Upper lobe of left lung (tissue), 4 donors: ENCODE measurements at regions not wholly inside any gene's neighbourhood (a gene's known extent, or its start where the extent isn't known, plus 50 kb on each side); places are given as distances from the start of the nearest gene placed in this dataset.
"Not testable (repeated sequence)": the region's sequence is repeated elsewhere in the genome, so short reads cannot be mapped to it uniquely, and the experiment has no call there.

ENCODE experiments used
- POLR2A ChIP-seq, 4 donors: fragments of 450-650 bp; IDR thresholded peaks; one replicate each; pipeline ENCODE4 v1.5.1; 2016 to 2017; ENCODE audit warnings: antibody characterized with exemption in 4 of 4, mild to moderate bottlenecking in 2 of 4
- POLR2AphosphoS5 ChIP-seq, 2 donors: sonication (generic); formaldehyde crosslinking; IDR thresholded peaks; one replicate each; pipeline ENCODE4 v1.5.1; 2017; ENCODE audit warnings: antibody characterized with exemption in 2 of 2
- TF ChIP-seq, protein P1 (sequence below), 6 experiments: fragments of 450-650 bp in 4 of 6; fragments of 200-600 bp in 2 of 6; sonication (generic) in 2 of 6; IDR thresholded peaks; one replicate each; pipeline ENCODE4 v1.5.1; 2016 to 2019; ENCODE audit warnings: antibody characterized with exemption in 6 of 6

DNA sequence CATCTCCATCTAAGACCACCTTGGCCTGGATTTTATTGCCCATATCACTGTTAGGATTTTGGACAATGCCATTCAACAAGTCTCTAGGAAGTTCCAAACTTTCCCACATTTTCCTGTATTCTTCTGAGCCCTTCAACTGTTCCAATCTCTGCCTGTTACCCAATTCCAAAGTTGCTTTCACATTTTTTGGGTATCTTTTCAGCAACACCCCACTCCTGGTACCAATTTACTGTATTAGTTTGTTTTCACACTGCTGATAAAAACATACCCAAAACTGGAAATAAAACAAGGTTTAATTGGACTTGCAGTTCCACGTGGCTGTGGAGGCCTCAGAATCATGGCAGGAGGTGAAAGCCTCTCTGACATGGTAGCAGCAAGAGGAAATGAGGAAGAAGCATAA is 388.4 kb upstream of the ANO5 start:
- TF ChIP-seq, protein P1, sequence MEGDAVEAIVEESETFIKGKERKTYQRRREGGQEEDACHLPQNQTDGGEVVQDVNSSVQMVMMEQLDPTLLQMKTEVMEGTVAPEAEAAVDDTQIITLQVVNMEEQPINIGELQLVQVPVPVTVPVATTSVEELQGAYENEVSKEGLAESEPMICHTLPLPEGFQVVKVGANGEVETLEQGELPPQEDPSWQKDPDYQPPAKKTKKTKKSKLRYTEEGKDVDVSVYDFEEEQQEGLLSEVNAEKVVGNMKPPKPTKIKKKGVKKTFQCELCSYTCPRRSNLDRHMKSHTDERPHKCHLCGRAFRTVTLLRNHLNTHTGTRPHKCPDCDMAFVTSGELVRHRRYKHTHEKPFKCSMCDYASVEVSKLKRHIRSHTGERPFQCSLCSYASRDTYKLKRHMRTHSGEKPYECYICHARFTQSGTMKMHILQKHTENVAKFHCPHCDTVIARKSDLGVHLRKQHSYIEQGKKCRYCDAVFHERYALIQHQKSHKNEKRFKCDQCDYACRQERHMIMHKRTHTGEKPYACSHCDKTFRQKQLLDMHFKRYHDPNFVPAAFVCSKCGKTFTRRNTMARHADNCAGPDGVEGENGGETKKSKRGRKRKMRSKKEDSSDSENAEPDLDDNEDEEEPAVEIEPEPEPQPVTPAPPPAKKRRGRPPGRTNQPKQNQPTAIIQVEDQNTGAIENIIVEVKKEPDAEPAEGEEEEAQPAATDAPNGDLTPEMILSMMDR (IDR thresholded peaks at IDR 0.05): not testable (repeated sequence)
- TF ChIP-seq POLR2A, POLR2AphosphoS5 (IDR thresholded peaks at IDR 0.05): not testable (repeated sequence)
